Right lobe of liver (tissue), 4 donors: ENCODE measurements at regions not wholly inside any gene's neighbourhood (a gene's known extent, or its start where the extent isn't known, plus 50 kb on each side); places are given as distances from the start of the nearest gene placed in this dataset.

ENCODE experiments used
- CTCF ChIP-seq, 4 donors: fragments of 200-600 bp in 3 of 4; fragments of 450-650 bp in 1 of 4; IDR thresholded peaks; one replicate each; pipeline versions ENCODE4 v1.5.1 to v1.8.0; 2016 to 2022; ENCODE audit warnings: antibody characterized with exemption in 4 of 4, mild to moderate bottlenecking in 2 of 4
- POLR2A ChIP-seq: fragments of 450-650 bp; IDR thresholded peaks from one replicate; pipeline ENCODE4 v1.6.1; 2017; ENCODE audit warnings: antibody characterized with exemption, mild to moderate bottlenecking
- donor health status: DM: no; HTN: no; CAD: no.
- donor health status: DM: no; HTN: no; CAD: no.
- donor health status: DM: no; HTN: yes; CAD: no.

- TF ChIP-seq CTCF (IDR thresholded peaks at IDR 0.05), result no peak
- TF ChIP-seq POLR2A, result no peak
These were observed 163.9 kb downstream of the ANKRD60 start for GRCh38 chr20:58064411-58065010.
